ENCODE measurements at regions not wholly inside any gene's neighbourhood (a gene's known extent, or its start where the extent isn't known, plus 50 kb on each side); places are given as distances from the start of the nearest gene placed in this dataset.
"Not testable (repeated sequence)": the region's sequence is repeated elsewhere in the genome, so short reads cannot be mapped to it uniquely, and the experiment has no call there.

GRCh38 chr12:61530456-61530855 lies 729.7 kb upstream of the USP15 start:
- no peak for FAIRE-seq

GRCh38 chr12:61531195-61531594 lies 729.0 kb upstream of the USP15 start:
- FAIRE-seq: no peak

GRCh38 chr12:61536117-61536516 lies 724.1 kb upstream of the USP15 start:
- no peak for FAIRE-seq

- FAIRE-seq: no peak
Observed at GRCh38 chr12:61536525-61536924, 723.7 kb upstream of the USP15 start.

- no peak for FAIRE-seq
Observed at GRCh38 chr12:61538951-61539350, 721.3 kb upstream of the USP15 start.

- FAIRE-seq: no peak
Observed at GRCh38 chr12:61542551-61542950, 717.7 kb upstream of the USP15 start.

- no peak for FAIRE-seq
Observed at GRCh38 chr12:61546296-61546695, 713.9 kb upstream of the USP15 start.

GRCh38 chr12:61553091-61553490 lies 707.1 kb upstream of the USP15 start:
- no peak for FAIRE-seq

GRCh38 chr12:61554268-61555008 lies 705.8 kb upstream of the USP15 start:
- no peak for FAIRE-seq

- FAIRE-seq: no peak
Observed at GRCh38 chr12:61563665-61564450, 696.3 kb upstream of the USP15 start.

- FAIRE-seq: no peak
Observed at GRCh38 chr12:61564466-61564865, 695.7 kb upstream of the USP15 start.

GRCh38 chr12:61566183-61566582 lies 694.0 kb upstream of the USP15 start:
- FAIRE-seq: no peak

- no peak for FAIRE-seq
Observed at GRCh38 chr12:61574339-61574738, 685.9 kb upstream of the USP15 start.

- no peak for FAIRE-seq
Observed at GRCh38 chr12:61584943-61585342, 675.3 kb upstream of the USP15 start.

- FAIRE-seq: not testable (repeated sequence)
Observed at GRCh38 chr12:61590864-61591263, 669.3 kb upstream of the USP15 start.

GRCh38 chr12:61610143-61610542 lies 650.1 kb upstream of the USP15 start:
- no peak for FAIRE-seq

- no peak for FAIRE-seq
Observed at GRCh38 chr12:61629702-61630101, 630.5 kb upstream of the USP15 start.

GRCh38 chr12:61646639-61647038 lies 613.6 kb upstream of the USP15 start:
- FAIRE-seq: no peak

- no peak for FAIRE-seq
Observed at GRCh38 chr12:61647566-61647965, 612.6 kb upstream of the USP15 start.

- no peak for FAIRE-seq
Observed at GRCh38 chr12:61652265-61652664, 607.9 kb upstream of the USP15 start.

- no peak for FAIRE-seq
Observed at GRCh38 chr12:61654698-61655097, 605.5 kb upstream of the USP15 start.

GRCh38 chr12:61655241-61655640 lies 605.0 kb upstream of the USP15 start:
- no peak for FAIRE-seq

- FAIRE-seq: no peak
Observed at GRCh38 chr12:61667676-61668075, 592.5 kb upstream of the USP15 start.

GRCh38 chr12:61676520-61676919 lies 583.7 kb upstream of the USP15 start:
- no peak for FAIRE-seq

Data from TTC549 (cell line).